SJCRH30 (cell line): ENCODE measurements at regions not wholly inside any gene's neighbourhood (a gene's known extent, or its start where the extent isn't known, plus 50 kb on each side); places are given as distances from the start of the nearest gene placed in this dataset.

Experiments used
- DNase-seq, 2 experiments: peaks; one replicate each; pipeline ENCODE4 v3.0.0-alpha.2; 2015 to 2020
- H3K27ac ChIP-seq: fragments of 250-450 bp; sonication (Bioruptor Pico); 2 replicates; pipeline ENCODE4 v1.5.1; 2020; ENCODE audit warnings: mild to moderate bottlenecking, moderate library complexity
- H3K27me3 ChIP-seq: fragments of 250-450 bp; sonication (Bioruptor Pico); 2 replicates; pipeline ENCODE4 v1.5.1; 2020; ENCODE audit warnings: mild to moderate bottlenecking, moderate library complexity
- H3K36me3 ChIP-seq: fragments of 250-450 bp; sonication (Bioruptor Pico); 2 replicates; pipeline ENCODE4 v1.5.1; 2020; ENCODE audit warnings: mild to moderate bottlenecking, moderate library complexity
- H3K4me1 ChIP-seq: fragments of 250-450 bp; sonication (Bioruptor Pico); 2 replicates; pipeline ENCODE4 v1.5.1; 2020; ENCODE audit warnings: mild to moderate bottlenecking, moderate library complexity
- H3K4me3 ChIP-seq: fragments of 250-450 bp; sonication (Bioruptor Pico); 2 replicates; pipeline ENCODE4 v1.5.1; 2020; ENCODE audit warnings: mild to moderate bottlenecking, moderate library complexity
- H3K9me3 ChIP-seq: fragments of 250-450 bp; sonication (Bioruptor Pico); replicated peaks from 2 replicates; pipeline ENCODE4 v1.5.1; 2020; ENCODE audit warnings: mild to moderate bottlenecking, moderate library complexity

GRCh38 chr2:64769392-64770044 lies 115.8 kb upstream of the SERTAD2 start:
- H3K4me1 ChIP-seq: peaks cover 19% of the 10 kb centered on the region
- no peaks in the 10 kb centered on the region for H3K27me3 ChIP-seq
- DNase-seq: peak in 1 of 2 experiments; percentile 33
- H3K27ac ChIP-seq: no peak overlapping the region
- H3K9me3 ChIP-seq: no peaks in the 10 kb centered on the region
- H3K4me3 ChIP-seq: no peak overlapping the region
- no peaks in the 10 kb centered on the region for H3K36me3 ChIP-seq

- H3K9me3 ChIP-seq: no peaks in the 10 kb centered on the region
Measured at GRCh38 chr2:64770137-64770780, 116.5 kb upstream of the SERTAD2 start.

GRCh38 chr2:64770781-64771334 lies 117.1 kb upstream of the SERTAD2 start:
- H3K4me1 ChIP-seq: peaks cover 19% of the 10 kb centered on the region
- peak; percentile 66 to 76 for DNase-seq
- no peaks in the 10 kb centered on the region for H3K36me3 ChIP-seq
- H3K27me3 ChIP-seq: no peaks in the 10 kb centered on the region
- peaks cover 4% of the 10 kb centered on the region; the same call in 1 of the 2 replicates for H3K9me3 ChIP-seq
- no peak overlapping the region for H3K4me3 ChIP-seq
- no peak overlapping the region for H3K27ac ChIP-seq

More at GRCh38 chr2:64770137-64770780, 116.5 kb upstream of the SERTAD2 start:
- peak in 1 of 2 experiments; percentile 49 for DNase-seq
- H3K27ac ChIP-seq: no peak overlapping the region
- peaks cover 19% of the 10 kb centered on the region for H3K4me1 ChIP-seq
- H3K4me3 ChIP-seq: no peak overlapping the region
- no peaks in the 10 kb centered on the region for H3K27me3 ChIP-seq
- no peaks in the 10 kb centered on the region for H3K36me3 ChIP-seq

- Histone ChIP-seq H3K27ac (no peak overlapping the region), H3K4me1 (peaks cover 22% of the 10 kb centered on the region), H3K4me3 (no peak overlapping the region), H3K36me3 (no peaks in the 10 kb centered on the region), H3K27me3 (no peaks in the 10 kb centered on the region), H3K9me3 (peaks cover 4% of the 10 kb centered on the region; the same call in 1 of the 2 replicates)
- peak in 1 of 2 experiments; percentile 19 for DNase-seq
Measured at GRCh38 chr2:64771737-64772136, 118.0 kb upstream of the SERTAD2 start.

- Histone ChIP-seq H3K4me3 (peak overlapping the region; percentile 20), H3K4me1 (peaks cover 27% of the 10 kb centered on the region), H3K36me3 (no peaks in the 10 kb centered on the region), H3K27me3 (no peaks in the 10 kb centered on the region), H3K9me3 (peaks cover 4% of the 10 kb centered on the region; the same call in 1 of the 2 replicates), H3K27ac (no peak overlapping the region)
- DNase-seq: peak in 1 of 2 experiments; percentile 47
Measured at GRCh38 chr2:64773461-64774118, 119.9 kb upstream of the SERTAD2 start.

GRCh38 chr2:64777841-64778240 lies 124.1 kb upstream of the SERTAD2 start:
- no peak overlapping the region for H3K27ac ChIP-seq
- peaks cover 24% of the 10 kb centered on the region for H3K4me1 ChIP-seq
- no peaks in the 10 kb centered on the region for H3K27me3 ChIP-seq
- H3K4me3 ChIP-seq: no peak overlapping the region
- no peak for DNase-seq
- H3K36me3 ChIP-seq: no peaks in the 10 kb centered on the region
- H3K9me3 ChIP-seq: peaks cover 4% of the 10 kb centered on the region; the same call in 1 of the 2 replicates

DNA sequence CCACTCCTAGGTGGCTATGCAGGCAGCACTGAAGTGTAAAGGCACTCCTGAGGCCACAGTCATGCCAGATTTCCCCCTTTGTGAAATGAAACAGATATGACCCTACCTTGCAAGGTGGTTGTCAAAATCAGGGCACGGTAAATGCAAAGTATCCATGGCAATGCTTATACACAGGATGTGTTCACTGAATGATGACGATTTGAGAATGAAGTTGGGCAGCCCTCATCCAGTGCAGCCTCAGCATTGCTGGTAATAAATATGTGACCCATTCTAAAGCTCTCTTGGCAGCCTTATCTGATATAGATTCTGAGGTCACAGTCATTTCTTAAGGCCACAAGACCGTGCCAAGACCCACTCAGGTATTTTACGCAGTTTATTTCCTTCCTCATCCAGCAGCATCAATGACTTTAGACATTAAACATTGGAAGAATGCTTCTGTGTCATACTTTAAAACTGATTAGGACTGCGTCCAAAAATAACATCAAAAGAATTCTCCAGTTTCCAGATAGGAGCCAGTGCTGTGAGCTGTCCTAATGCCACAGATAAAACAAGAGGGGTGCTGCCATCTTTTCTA lies 125.5 kb upstream of the SERTAD2 start:
- Histone ChIP-seq H3K4me3 (no peak overlapping the region), H3K36me3 (no peaks in the 10 kb centered on the region), H3K4me1 (peaks cover 22% of the 10 kb centered on the region), H3K9me3 (peaks cover 4% of the 10 kb centered on the region; the same call in 1 of the 2 replicates), H3K27me3 (no peaks in the 10 kb centered on the region), H3K27ac (no peak overlapping the region)
- no peak for DNase-seq

DNA sequence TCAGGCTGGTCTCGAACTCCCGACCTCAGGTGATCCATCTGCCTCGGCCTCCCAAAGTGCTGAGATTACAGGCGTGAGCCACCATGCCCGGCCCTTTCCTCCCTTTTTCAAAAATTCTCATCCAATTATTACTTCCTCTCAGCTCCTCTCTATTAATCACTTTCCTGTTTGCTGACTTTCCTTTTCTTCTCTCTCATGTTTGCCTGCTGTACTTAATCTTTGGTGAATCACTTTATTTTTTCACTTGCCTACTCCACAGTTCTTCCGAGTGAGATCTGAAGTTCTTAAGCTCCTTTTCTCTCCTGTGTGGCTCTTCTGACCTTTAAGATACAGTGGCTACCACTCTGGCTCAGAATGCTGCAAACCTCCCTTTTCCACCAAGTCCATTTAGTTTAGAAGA lies 126.3 kb upstream of the SERTAD2 start:
- Histone ChIP-seq H3K27ac (no peak overlapping the region), H3K36me3 (no peaks in the 10 kb centered on the region), H3K4me3 (no peak overlapping the region), H3K9me3 (peaks cover 4% of the 10 kb centered on the region; the same call in 1 of the 2 replicates), H3K4me1 (peaks cover 22% of the 10 kb centered on the region), H3K27me3 (no peaks in the 10 kb centered on the region)
- DNase-seq: no peak

- Histone ChIP-seq H3K36me3 (no peaks in the 10 kb centered on the region), H3K9me3 (no peaks in the 10 kb centered on the region), H3K27me3 (no peaks in the 10 kb centered on the region), H3K4me3 (no peak overlapping the region), H3K27ac (no peak overlapping the region), H3K4me1 (peaks cover 14% of the 10 kb centered on the region)
- no peak for DNase-seq
Measured at GRCh38 chr2:64781711-64782390, 128.1 kb upstream of the SERTAD2 start.

GRCh38 chr2:64784168-64785061 lies 130.7 kb upstream of the SERTAD2 start:
- DNase-seq: no peak
- Histone ChIP-seq H3K27me3 (no peaks in the 10 kb centered on the region), H3K9me3 (no peaks in the 10 kb centered on the region), H3K27ac (no peak overlapping the region), H3K4me1 (peaks cover 1% of the 10 kb centered on the region), H3K4me3 (no peak overlapping the region), H3K36me3 (no peaks in the 10 kb centered on the region)

GRCh38 chr2:64785245-64785644 lies 131.5 kb upstream of the SERTAD2 start:
- Histone ChIP-seq H3K27me3 (no peaks in the 10 kb centered on the region), H3K9me3 (no peaks in the 10 kb centered on the region), H3K4me1 (no peaks in the 10 kb centered on the region; the same call in 1 of the 2 replicates), H3K4me3 (no peak overlapping the region), H3K27ac (no peak overlapping the region), H3K36me3 (no peaks in the 10 kb centered on the region)
- DNase-seq: no peak

- H3K27me3 ChIP-seq: no peaks in the 10 kb centered on the region
- H3K9me3 ChIP-seq: no peaks in the 10 kb centered on the region
- no peaks in the 10 kb centered on the region for H3K36me3 ChIP-seq
- DNase-seq: no peak
- H3K27ac ChIP-seq: no peak overlapping the region
- no peaks in the 10 kb centered on the region; the same call in 1 of the 2 replicates for H3K4me1 ChIP-seq
- H3K4me3 ChIP-seq: no peak overlapping the region
Measured at GRCh38 chr2:64786343-64787018, 132.8 kb upstream of the SERTAD2 start.

GRCh38 chr2:64787019-64787365 lies 133.3 kb upstream of the SERTAD2 start:
- Histone ChIP-seq H3K4me3 (no peak overlapping the region), H3K36me3 (no peaks in the 10 kb centered on the region), H3K4me1 (no peaks in the 10 kb centered on the region; the same call in 1 of the 2 replicates), H3K9me3 (no peaks in the 10 kb centered on the region), H3K27me3 (no peaks in the 10 kb centered on the region), H3K27ac (no peak overlapping the region)
- no peak for DNase-seq
